ENCODE measurements at regions not wholly inside any gene's neighbourhood (a gene's known extent, or its start where the extent isn't known, plus 50 kb on each side); places are given as distances from the start of the nearest gene placed in this dataset.
"Not testable (repeated sequence)": the region's sequence is repeated elsewhere in the genome, so short reads cannot be mapped to it uniquely, and the experiment has no call there.

DNA sequence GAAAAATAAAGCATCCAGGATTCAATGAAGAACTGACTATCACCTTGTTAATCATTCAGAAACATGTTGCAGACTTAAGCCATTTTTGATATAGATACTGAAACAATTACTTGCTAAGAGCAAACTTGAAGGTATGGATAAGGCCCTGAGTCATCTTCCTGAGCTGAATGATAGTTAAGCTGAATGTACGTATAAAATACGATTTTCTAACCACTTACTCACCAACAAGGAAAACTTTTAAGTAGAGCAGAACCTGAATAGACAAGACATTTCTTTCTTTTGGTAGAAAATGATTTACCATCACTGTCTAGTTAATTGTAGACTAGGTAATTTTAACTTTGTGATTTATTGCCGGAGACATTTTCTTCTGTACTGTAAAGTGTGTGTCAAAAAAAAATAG, 261.2 kb downstream of the RTP5 start:
- not testable (repeated sequence) for DNase-seq

GRCh38 chr2:242159921-242160320, 290.4 kb downstream of the RTP5 start:
- not testable (repeated sequence) for DNase-seq

GRCh38 chr2:242165115-242165514, 295.6 kb downstream of the RTP5 start:
- DNase-seq: not testable (repeated sequence)

DNA sequence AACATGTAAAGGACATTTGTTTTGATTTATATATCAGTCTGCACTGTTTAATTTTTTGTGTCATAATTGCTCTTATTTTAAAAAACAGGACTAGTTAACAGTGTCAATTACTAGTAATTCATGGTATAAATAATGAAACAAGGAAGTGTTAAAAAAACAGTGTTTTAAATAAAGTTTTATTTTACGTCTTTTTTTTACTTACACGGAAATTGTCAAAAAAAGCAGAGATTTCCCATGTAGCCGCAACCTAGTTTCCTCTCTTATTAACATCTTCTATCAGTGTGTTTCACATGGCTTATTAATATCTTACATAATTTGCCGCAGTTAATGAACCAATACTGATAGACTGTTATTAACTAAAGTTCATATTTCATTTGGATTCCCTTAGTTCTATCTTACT, 301.8 kb downstream of the RTP5 start:
- not testable (repeated sequence) for DNase-seq

All from CD4-positive, alpha-beta T cell treated with Interleukin-1 beta for 1 hour (primary cell).